ENCODE measurements at regions not wholly inside any gene's neighbourhood (a gene's known extent, or its start where the extent isn't known, plus 50 kb on each side); places are given as distances from the start of the nearest gene placed in this dataset.

- TF ChIP-seq EP300 (IDR thresholded peaks at IDR 0.05; ENCODE audit: borderline replicate concordance) (no peak), YY1 (IDR thresholded peaks at IDR 0.05; ENCODE audit: low read depth) (no peak), TEAD4 (IDR thresholded peaks at IDR 0.05) (no peak), CEBPB (IDR thresholded peaks at IDR 0.05) (no peak), ZBTB7A (IDR thresholded peaks at IDR 0.05; ENCODE audit: low read depth) (no peak), NFIC (IDR thresholded peaks at IDR 0.05) (no peak), TAF1 (IDR thresholded peaks at IDR 0.05; ENCODE audit: low read depth) (no peak), RAD21 (IDR thresholded peaks at IDR 0.05; ENCODE audit: low read depth) (no peak), EGR1 (IDR thresholded peaks at IDR 0.05) (no peak), FOXM1 (IDR thresholded peaks at IDR 0.05; ENCODE audit: borderline replicate concordance, low read depth) (no peak), CREB1 (IDR thresholded peaks at IDR 0.05; ENCODE audit: low read depth) (no peak)
- TF ChIP-seq, protein P1, sequence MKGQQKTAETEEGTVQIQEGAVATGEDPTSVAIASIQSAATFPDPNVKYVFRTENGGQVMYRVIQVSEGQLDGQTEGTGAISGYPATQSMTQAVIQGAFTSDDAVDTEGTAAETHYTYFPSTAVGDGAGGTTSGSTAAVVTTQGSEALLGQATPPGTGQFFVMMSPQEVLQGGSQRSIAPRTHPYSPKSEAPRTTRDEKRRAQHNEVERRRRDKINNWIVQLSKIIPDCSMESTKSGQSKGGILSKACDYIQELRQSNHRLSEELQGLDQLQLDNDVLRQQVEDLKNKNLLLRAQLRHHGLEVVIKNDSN (IDR thresholded peaks at IDR 0.05): no peak
Observed at GRCh38 chr14:106235356-106236159, 709.2 kb downstream of the TMEM121 start.

- no peak for TF ChIP-seq CEBPB (IDR thresholded peaks at IDR 0.05)
- TF ChIP-seq, protein P2, sequence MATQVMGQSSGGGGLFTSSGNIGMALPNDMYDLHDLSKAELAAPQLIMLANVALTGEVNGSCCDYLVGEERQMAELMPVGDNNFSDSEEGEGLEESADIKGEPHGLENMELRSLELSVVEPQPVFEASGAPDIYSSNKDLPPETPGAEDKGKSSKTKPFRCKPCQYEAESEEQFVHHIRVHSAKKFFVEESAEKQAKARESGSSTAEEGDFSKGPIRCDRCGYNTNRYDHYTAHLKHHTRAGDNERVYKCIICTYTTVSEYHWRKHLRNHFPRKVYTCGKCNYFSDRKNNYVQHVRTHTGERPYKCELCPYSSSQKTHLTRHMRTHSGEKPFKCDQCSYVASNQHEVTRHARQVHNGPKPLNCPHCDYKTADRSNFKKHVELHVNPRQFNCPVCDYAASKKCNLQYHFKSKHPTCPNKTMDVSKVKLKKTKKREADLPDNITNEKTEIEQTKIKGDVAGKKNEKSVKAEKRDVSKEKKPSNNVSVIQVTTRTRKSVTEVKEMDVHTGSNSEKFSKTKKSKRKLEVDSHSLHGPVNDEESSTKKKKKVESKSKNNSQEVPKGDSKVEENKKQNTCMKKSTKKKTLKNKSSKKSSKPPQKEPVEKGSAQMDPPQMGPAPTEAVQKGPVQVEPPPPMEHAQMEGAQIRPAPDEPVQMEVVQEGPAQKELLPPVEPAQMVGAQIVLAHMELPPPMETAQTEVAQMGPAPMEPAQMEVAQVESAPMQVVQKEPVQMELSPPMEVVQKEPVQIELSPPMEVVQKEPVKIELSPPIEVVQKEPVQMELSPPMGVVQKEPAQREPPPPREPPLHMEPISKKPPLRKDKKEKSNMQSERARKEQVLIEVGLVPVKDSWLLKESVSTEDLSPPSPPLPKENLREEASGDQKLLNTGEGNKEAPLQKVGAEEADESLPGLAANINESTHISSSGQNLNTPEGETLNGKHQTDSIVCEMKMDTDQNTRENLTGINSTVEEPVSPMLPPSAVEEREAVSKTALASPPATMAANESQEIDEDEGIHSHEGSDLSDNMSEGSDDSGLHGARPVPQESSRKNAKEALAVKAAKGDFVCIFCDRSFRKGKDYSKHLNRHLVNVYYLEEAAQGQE (IDR thresholded peaks at IDR 0.05; ENCODE audit: low read depth): no peak
- TF ChIP-seq, protein P1 (IDR thresholded peaks at IDR 0.05): no peak
- no peak for TF ChIP-seq TAF1 (IDR thresholded peaks at IDR 0.05; ENCODE audit: low read depth)
- no peak for TF ChIP-seq NFIC (IDR thresholded peaks at IDR 0.05)
- no peak for TF ChIP-seq TCF12 (IDR thresholded peaks at IDR 0.05; ENCODE audit: low read depth)
- no peak for TF ChIP-seq RAD21 (IDR thresholded peaks at IDR 0.05; ENCODE audit: low read depth)
- TF ChIP-seq FOXM1 (IDR thresholded peaks at IDR 0.05; ENCODE audit: borderline replicate concordance, low read depth): no peak
- no peak for TF ChIP-seq ZBTB7A (IDR thresholded peaks at IDR 0.05; ENCODE audit: low read depth)
- TF ChIP-seq EP300 (IDR thresholded peaks at IDR 0.05; ENCODE audit: borderline replicate concordance): no peak
- TF ChIP-seq CREB1 (IDR thresholded peaks at IDR 0.05; ENCODE audit: low read depth): no peak
- TF ChIP-seq YY1 (IDR thresholded peaks at IDR 0.05; ENCODE audit: low read depth): no peak
- no peak for TF ChIP-seq TEAD4 (IDR thresholded peaks at IDR 0.05)
- no peak for TF ChIP-seq MAX (IDR thresholded peaks at IDR 0.05)
Observed at GRCh38 chr14:106248321-106249192, 722.2 kb downstream of the TMEM121 start.

DNA sequence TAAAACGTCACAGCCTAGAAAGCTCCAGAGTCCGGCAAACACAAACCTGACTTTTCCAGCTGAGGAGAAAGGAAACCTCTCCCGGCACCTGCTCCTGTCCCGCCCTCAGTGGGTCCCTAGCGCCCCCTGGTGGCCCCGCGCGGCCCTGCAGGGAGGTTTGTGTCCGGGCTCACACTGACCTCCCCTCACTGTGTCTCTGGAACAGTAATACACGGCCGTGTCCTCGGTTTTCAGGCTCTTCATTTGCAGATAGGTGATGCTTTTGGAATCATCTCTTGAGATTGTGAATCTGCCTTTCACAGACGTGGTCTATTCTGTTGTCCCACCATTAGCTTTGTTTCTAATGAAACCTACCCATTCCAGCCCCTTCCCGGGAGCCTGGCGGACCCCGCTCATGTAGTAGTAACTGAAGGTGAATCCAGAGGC lies 731.2 kb downstream of the TMEM121 start:
- TF ChIP-seq RAD21 (IDR thresholded peaks at IDR 0.05; ENCODE audit: low read depth): peak; percentile 20; the same call in 1 of the 2 replicates

DNA sequence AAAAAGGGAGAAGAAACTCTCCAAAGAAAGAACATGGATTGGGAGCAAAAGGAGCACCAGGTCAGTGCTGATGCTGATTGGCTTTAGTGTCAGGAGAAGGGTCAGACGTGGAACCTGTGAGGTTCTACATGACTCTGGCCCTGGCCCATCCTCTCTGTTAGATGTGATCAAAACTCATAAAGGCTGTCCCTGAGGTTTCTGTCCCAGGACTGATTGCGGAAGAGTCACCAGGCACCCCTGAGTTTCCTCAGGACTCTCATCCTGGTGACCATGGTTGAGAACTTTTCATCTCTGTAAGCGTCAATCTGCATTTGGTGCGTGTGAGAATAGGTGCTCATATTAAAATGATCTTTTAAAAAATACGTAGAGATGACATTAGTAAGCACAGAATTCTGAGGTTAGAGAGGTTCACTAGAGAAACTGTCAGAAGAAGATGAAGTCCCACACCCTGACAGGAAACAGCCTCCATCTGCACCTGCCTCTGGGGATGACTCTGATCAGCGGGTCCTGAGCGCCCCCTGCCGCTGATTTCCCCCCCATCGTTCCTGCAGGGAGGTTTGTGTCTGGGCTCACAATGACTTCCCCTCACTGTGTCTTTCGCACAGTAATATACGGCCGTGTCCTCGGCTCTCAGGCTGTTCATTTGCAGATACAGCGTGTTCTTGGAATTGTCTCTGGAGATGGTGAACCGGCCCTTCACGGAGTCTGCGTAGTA lies 741.8 kb downstream of the TMEM121 start:
- TF ChIP-seq FOXM1 (IDR thresholded peaks at IDR 0.05; ENCODE audit: borderline replicate concordance, low read depth) (no peak), RAD21 (IDR thresholded peaks at IDR 0.05; ENCODE audit: low read depth) (peak; percentile 11; the same call in 1 of the 2 replicates), NFIC (IDR thresholded peaks at IDR 0.05) (no peak)

DNA sequence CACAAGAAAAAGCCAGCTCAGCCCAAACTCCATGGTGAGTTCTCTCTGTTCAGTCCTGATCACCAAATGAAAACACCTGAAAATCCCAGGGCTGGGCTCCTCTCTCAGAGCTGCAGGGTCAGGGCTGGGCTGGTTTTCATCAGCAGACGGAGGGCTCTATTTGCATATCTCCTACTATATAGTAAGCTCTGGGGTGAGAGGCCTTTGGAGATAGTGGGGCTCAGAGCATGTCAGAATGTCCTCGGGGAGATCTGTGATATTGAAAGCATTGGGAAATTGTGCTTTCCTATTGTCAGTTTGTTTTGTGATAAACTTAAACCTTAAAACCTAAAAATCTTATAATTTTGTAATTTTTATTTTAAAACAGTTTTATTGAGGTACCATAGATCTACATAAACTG lies 742.6 kb downstream of the TMEM121 start:
- TF ChIP-seq EGR1 (IDR thresholded peaks at IDR 0.05) (no peak), RAD21 (IDR thresholded peaks at IDR 0.05; ENCODE audit: low read depth) (no peak), CREB1 (IDR thresholded peaks at IDR 0.05; ENCODE audit: low read depth) (no peak)

DNA sequence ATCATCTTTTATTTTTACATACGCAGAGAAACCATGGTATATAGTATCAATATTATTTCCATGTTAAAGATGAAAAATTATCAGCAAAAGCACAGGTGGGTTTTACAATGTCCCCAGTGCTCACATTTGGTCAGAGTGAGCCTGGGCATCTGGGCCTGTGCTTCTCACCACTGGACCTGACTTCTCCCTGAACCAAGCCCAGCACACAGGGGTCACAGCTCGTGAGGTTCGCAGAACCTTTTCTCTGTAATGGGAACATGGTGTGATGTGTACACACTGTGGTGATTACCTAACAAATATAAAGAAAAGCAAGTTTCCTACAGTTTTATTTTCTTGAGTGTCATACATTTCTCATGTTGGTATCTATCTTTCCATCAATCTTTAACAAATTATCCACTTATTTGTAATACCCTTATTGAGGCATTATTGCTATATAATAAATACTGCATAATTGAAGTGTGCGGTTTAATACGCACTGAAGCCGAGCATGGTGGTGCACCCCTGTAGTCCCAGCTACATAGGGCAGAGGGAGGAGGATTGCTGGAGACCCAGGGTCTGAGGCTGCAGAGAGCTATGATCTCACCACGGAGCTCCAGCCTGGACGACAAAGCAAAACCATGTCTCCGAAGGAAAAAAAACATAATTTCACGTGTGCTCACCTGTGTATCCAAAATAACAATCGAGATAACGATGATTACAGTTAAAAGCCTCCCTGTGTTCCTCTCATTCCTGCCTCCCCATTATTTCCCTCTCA lies 743.2 kb downstream of the TMEM121 start:
- TF ChIP-seq, protein P2 (IDR thresholded peaks at IDR 0.05; ENCODE audit: low read depth): no peak
- TF ChIP-seq YY1 (IDR thresholded peaks at IDR 0.05; ENCODE audit: low read depth): no peak
- no peak for TF ChIP-seq ZBTB7A (IDR thresholded peaks at IDR 0.05; ENCODE audit: low read depth)
- TF ChIP-seq EGR1 (IDR thresholded peaks at IDR 0.05): no peak
- TF ChIP-seq, protein P1 (IDR thresholded peaks at IDR 0.05): no peak
- TF ChIP-seq TAF1 (IDR thresholded peaks at IDR 0.05; ENCODE audit: low read depth): no peak
- no peak for TF ChIP-seq TEAD4 (IDR thresholded peaks at IDR 0.05)
- no peak for TF ChIP-seq TCF12 (IDR thresholded peaks at IDR 0.05; ENCODE audit: low read depth)
- no peak for TF ChIP-seq CEBPB (IDR thresholded peaks at IDR 0.05)
- TF ChIP-seq EP300 (IDR thresholded peaks at IDR 0.05; ENCODE audit: borderline replicate concordance): no peak
- no peak for TF ChIP-seq FOXM1 (IDR thresholded peaks at IDR 0.05; ENCODE audit: borderline replicate concordance, low read depth)
- no peak for TF ChIP-seq MAX (IDR thresholded peaks at IDR 0.05)
- TF ChIP-seq CREB1 (IDR thresholded peaks at IDR 0.05; ENCODE audit: low read depth): no peak
- no peak for TF ChIP-seq RAD21 (IDR thresholded peaks at IDR 0.05; ENCODE audit: low read depth)
- no peak for TF ChIP-seq NFIC (IDR thresholded peaks at IDR 0.05)
